ENCODE measurements at regions not wholly inside any gene's neighbourhood (a gene's known extent, or its start where the extent isn't known, plus 50 kb on each side); places are given as distances from the start of the nearest gene placed in this dataset.

DNA sequence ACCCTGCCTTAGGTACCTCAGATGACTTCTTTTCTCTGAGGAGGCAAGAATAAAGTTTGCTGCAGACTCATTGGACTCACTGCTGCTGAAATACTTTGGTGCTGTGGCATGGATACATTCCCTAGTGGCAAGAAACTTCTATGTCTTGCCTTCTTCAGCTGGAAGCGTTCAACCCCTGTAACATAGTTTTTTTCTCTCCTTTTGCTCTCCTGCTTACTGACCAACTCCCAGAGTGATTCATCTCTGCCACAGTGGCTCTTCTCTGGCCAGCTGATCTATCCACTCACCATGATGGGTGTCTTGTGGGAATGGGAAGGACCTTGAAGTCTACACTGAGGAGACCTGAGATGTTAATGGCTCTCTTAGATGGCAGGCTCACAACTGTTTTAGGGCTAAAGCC lies 309.3 kb upstream of the LRRTM4 start:
- no peak for TF ChIP-seq CTCF (conservative IDR thresholded peaks at IDR 0.05; ENCODE audit: low read depth, low read length)
- no peak for TF ChIP-seq MAFK (IDR thresholded peaks at IDR 0.05; ENCODE audit: low read depth, low read length)
- no peak for TF ChIP-seq RFX5 (IDR thresholded peaks at IDR 0.05; ENCODE audit: low read depth, low read length)
- TF ChIP-seq NFE2L2 (IDR thresholded peaks at IDR 0.05; ENCODE audit: low read depth, low read length): no peak
- TF ChIP-seq, protein P1, sequence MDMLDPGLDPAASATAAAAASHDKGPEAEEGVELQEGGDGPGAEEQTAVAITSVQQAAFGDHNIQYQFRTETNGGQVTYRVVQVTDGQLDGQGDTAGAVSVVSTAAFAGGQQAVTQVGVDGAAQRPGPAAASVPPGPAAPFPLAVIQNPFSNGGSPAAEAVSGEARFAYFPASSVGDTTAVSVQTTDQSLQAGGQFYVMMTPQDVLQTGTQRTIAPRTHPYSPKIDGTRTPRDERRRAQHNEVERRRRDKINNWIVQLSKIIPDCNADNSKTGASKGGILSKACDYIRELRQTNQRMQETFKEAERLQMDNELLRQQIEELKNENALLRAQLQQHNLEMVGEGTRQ (IDR thresholded peaks at IDR 0.05; ENCODE audit: low read depth, low read length): no peak
- TF ChIP-seq RAD21 (IDR thresholded peaks at IDR 0.05; ENCODE audit: low read length): no peak
- no peak for TF ChIP-seq POLR2A (IDR thresholded peaks at IDR 0.05; ENCODE audit: low read depth, low read length)
- TF ChIP-seq ELK1 (IDR thresholded peaks at IDR 0.05; ENCODE audit: borderline replicate concordance, low read depth, low read length): no peak
- TF ChIP-seq RCOR1 (IDR thresholded peaks at IDR 0.05; ENCODE audit: insufficient replicate concordance, low read length): no peak
- no peak for TF ChIP-seq CEBPB (IDR thresholded peaks at IDR 0.05; ENCODE audit: low read depth, low read length)

All from IMR-90 (cell line).